ENCODE measurements at regions not wholly inside any gene's neighbourhood (a gene's known extent, or its start where the extent isn't known, plus 50 kb on each side); places are given as distances from the start of the nearest gene placed in this dataset.

- TF ChIP-seq POLR2AphosphoS5 (IDR thresholded peaks at IDR 0.05; ENCODE audit: low read depth, low read length) (no peak), REST (IDR thresholded peaks at IDR 0.05; ENCODE audit: insufficient read depth in 1 of 2, low read depth in 2 of 2, low read length in 2 of 2) (no peak)
Observed at GRCh38 chr6:9614778-9615177, 800.1 kb downstream of the TFAP2A start.

All from PFSK-1 (cell line).